SKM-1 (cell line): ENCODE measurements at regions not wholly inside any gene's neighbourhood (a gene's known extent, or its start where the extent isn't known, plus 50 kb on each side); places are given as distances from the start of the nearest gene placed in this dataset.

Experiments used
- DNase-seq: peaks from one replicate; lab custom pipeline; 2025; ENCODE audit not compliant: unreplicated experiment; lab: John Stamatoyannopoulos, UW

GRCh38 chr17:14510136-14510535 is 209.3 kb downstream of the HS3ST3B1 start:
- DNase-seq, result no peak

DNA sequence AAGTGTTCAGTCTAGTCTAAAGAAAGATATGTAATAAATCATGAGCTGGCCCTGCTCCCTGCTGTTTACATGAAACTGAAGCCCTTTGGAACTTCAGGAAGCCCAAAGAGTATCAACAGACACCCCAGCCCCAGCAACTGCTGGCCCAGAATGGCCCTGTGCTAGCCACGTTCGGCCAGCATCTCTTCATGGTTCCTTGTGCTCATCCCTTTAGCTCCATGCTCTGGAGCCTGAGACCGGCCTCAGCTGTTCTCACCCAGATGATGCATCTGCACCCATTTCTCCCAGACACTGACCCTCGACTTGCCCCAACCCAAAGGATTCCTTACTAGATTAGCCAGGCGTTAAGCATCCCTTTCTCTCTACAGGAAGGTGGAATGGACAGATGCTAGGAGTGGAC is 207.3 kb downstream of the HS3ST3B1 start:
- DNase-seq, result no peak

- no peak for DNase-seq
Observed at GRCh38 chr17:14506364-14506763, 205.5 kb downstream of the HS3ST3B1 start.

DNA sequence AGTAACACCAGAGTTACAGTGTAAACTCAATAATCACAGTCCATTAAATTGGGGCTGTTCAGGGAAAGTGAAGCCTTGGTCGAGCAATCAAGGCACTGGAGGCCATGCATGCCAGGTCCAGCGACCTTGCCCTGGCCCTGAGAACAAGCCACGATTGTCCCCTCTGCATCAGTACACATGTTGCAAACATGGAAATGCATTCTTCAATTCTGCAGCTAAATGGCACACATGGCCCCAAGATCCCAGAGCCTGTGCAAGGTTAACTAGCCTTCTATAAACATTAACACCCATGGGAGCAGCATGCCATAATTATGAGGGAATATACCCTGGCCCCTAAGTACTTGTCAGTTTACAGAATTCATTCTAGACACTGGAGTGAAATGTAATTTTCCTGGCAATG is 204.7 kb downstream of the HS3ST3B1 start:
- no peak for DNase-seq

- DNase-seq, result no peak
Observed at GRCh38 chr17:14499976-14500375, 199.1 kb downstream of the HS3ST3B1 start.

DNA sequence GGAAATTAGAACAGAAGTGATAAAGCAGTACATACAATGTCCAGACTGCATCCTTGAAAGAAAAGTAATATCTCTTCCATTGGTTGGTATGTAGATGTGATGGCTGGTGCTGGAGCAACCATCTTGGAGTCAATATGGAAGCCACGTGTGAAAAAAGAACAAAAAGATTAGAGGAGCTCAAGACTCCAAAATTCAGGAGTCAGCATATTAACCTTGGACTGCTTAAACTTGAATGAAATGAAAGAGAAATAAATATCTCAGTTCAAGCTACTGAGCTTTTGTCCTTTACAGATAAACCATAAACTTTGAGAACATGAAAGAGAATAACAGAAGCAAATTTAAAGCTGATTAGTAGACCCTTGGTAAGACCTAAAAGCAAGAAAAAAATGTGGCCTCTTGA is 197.9 kb downstream of the HS3ST3B1 start:
- no peak for DNase-seq

GRCh38 chr17:14494161-14494560 is 193.3 kb downstream of the HS3ST3B1 start:
- DNase-seq, result no peak

DNA sequence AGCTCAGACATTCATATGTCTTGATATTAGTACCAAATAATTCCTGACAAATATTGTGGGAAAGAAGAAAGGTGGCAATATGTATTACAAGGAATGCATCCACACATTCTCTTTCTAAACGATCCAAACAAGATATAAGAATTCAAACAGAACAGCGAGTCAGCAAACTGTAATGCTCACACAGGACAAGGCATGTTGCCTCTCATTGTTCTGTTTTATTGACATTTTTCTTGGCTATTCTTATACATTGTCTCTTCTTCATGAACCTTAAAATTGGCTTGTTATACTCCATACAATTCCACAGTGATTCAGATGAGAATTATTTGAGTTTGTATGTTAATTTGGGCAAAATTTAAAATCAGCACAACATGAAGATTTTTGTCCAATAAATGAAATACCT is 189.1 kb downstream of the HS3ST3B1 start:
- no peak for DNase-seq

DNA sequence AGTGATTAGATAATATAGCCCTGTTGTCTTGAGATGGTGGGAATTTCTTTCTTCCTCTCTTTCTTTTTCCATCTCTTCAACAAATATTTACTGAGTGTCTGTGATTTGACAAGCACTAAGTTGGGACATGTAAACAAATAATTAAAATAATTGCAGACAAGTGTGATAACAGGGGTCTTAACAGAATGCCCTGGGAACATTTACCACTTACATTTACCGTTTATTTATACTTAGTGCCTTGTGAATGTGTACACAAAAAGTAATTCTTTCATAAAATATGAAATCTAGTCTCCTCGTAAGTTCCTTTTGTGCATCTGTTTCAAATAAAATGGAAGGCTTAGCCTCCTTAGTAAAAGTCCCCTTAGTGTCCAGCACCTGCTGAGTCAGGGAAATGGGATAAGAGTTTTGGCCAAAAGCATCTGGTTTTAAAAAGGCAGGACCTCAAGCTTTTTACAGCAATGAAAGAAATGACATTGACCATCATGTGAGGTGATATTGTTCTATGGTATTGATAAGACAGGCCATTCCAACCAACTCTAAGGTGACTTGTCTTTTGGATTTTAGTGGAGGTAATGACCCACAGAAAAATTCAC is 188.2 kb downstream of the HS3ST3B1 start:
- DNase-seq, result no peak

GRCh38 chr17:14487068-14487467 is 186.2 kb downstream of the HS3ST3B1 start:
- DNase-seq, result no peak

- DNase-seq, result no peak
Observed at GRCh38 chr17:14482715-14483114, 181.8 kb downstream of the HS3ST3B1 start.

DNA sequence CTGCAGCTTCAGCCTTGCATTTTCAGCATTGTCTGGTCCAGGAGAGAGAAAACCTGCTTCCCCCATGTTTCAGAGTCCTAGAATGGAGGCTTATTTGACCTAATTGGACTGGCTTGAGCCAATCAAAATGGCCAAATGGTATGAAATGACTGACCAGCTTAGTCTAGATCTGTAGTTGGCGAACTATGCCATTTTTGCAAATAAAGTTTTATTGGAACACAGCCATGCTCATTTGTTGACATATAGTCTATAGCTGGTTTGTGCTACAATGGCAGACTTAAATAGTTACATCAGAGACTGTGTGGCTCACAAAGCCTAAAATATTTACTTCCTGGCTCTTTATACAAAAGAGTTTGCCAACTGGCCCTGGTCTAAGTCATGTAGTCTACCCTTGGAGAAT is 180.8 kb downstream of the HS3ST3B1 start:
- DNase-seq, result no peak

- no peak for DNase-seq
Observed at GRCh38 chr17:14474591-14474990, 173.7 kb downstream of the HS3ST3B1 start.

- DNase-seq, result no peak
Observed at GRCh38 chr17:14471052-14471451, 170.2 kb downstream of the HS3ST3B1 start.

DNA sequence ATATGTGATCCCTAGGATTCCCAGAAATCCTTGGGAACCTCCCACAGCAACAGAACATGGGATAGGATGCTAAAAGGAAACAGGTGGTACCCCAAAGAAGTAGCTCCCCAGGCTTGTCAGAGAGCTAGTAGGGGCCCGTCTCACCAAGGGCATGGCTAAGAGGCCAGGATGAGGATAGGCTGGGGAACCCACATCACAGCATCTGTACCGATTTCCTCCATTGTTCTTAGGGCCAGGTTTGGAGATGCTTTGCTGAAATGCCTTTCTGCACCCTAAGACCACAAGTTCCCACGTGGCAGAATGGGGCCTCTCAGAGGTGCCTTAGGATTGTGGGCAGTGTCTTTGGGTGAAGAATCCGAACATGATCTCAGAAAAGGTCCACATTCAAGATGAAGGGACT is 169.5 kb downstream of the HS3ST3B1 start:
- no peak for DNase-seq

GRCh38 chr17:14469971-14470370 is 169.1 kb downstream of the HS3ST3B1 start:
- DNase-seq, result no peak

GRCh38 chr17:14468858-14469257 is 168.0 kb downstream of the HS3ST3B1 start:
- DNase-seq, result no peak

GRCh38 chr17:14461227-14461548 is 160.3 kb downstream of the HS3ST3B1 start:
- DNase-seq, result no peak

GRCh38 chr17:14460516-14461226 is 159.8 kb downstream of the HS3ST3B1 start:
- no peak for DNase-seq

- no peak for DNase-seq
Observed at GRCh38 chr17:14459955-14460354, 159.1 kb downstream of the HS3ST3B1 start.

DNA sequence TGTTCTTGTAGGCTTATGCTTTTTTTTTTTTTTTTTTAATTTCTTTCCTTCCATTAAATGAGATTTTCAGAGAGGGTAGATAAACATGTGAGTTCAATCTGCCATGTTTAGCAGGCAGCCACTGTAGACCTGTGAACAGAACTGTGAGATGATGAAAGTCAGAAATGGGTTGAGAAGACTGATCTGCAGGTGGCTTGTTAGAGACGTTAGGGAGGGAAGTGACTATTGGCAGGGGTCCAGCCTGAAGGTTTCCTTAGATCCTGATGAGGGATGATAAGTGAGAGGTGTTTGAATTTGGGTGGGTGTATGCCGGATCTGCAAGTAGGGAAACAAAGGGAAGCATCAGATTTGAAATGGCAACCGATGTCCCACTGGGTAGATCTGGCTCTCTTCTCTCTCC is 157.8 kb downstream of the HS3ST3B1 start:
- no peak for DNase-seq

DNA sequence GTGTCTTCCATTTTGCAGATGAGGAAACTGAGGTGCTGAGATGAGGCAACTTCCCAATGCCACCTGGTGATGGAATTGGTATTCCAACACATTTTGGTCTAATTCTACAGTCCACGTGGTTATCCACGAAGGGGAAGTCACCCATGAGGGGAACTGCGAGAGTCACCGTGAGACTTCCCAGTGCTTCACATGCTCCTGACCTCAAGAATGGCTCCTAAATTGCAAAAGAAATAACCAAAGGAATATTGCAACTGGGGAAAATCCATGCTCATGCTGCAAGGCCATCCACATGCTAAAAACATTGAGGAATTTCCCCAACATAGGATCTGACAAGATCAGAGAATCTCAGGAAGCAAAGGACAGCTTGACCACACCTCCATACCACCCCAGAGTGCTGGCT is 153.9 kb downstream of the HS3ST3B1 start:
- no peak for DNase-seq

DNA sequence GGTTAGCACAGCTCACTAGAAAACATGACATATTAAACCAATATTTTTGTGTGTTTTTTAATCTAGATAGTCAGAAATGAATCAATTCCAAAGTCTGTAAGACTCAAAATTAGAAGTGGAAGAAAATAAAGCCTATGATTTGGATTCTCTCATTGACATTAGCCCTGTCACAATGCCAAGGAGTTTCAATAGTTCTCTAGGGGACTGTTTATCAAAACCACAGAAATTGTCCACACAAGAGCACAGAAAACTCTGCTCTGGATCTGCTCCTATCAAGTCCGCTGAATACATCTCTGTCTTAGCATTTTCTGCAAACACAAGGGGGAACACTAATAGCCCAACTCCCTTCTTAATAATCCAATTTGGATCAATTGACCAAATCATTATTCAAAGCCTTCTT is 152.0 kb downstream of the HS3ST3B1 start:
- DNase-seq, result no peak
